Epithelial cell of proximal tubule (primary cell): ENCODE measurements at regions not wholly inside any gene's neighbourhood (a gene's known extent, or its start where the extent isn't known, plus 50 kb on each side); places are given as distances from the start of the nearest gene placed in this dataset.

ENCODE experiments used
- DNase-seq: peaks from one replicate; pipeline ENCODE4 v3.0.0-alpha.2; 2011; ENCODE audit warnings: low read depth
- H3K4me3 ChIP-seq: 2 replicates; pipeline ENCODE4 v1.5.1; 2011; ENCODE audit warnings: low read depth, mild to moderate bottlenecking, low read length
- TF ChIP-seq, protein P1 (sequence below): conservative IDR thresholded peaks from 2 replicates; pipeline ENCODE4 v1.5.1; 2012; ENCODE audit warnings: low read depth, mild to moderate bottlenecking, low read length

- DNase-seq, result peak; percentile 15
- no peak overlapping the region for H3K4me3 ChIP-seq
- TF ChIP-seq, protein P1, sequence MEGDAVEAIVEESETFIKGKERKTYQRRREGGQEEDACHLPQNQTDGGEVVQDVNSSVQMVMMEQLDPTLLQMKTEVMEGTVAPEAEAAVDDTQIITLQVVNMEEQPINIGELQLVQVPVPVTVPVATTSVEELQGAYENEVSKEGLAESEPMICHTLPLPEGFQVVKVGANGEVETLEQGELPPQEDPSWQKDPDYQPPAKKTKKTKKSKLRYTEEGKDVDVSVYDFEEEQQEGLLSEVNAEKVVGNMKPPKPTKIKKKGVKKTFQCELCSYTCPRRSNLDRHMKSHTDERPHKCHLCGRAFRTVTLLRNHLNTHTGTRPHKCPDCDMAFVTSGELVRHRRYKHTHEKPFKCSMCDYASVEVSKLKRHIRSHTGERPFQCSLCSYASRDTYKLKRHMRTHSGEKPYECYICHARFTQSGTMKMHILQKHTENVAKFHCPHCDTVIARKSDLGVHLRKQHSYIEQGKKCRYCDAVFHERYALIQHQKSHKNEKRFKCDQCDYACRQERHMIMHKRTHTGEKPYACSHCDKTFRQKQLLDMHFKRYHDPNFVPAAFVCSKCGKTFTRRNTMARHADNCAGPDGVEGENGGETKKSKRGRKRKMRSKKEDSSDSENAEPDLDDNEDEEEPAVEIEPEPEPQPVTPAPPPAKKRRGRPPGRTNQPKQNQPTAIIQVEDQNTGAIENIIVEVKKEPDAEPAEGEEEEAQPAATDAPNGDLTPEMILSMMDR, result no peak
Measured at GRCh38 chr16:20181416-20181815, 107.7 kb upstream of the GPR139 start.

GRCh38 chr16:20178297-20178696 is 104.6 kb upstream of the GPR139 start:
- H3K4me3 ChIP-seq, result no peak overlapping the region
- TF ChIP-seq, protein P1, result no peak
- DNase-seq, result no peak

DNA sequence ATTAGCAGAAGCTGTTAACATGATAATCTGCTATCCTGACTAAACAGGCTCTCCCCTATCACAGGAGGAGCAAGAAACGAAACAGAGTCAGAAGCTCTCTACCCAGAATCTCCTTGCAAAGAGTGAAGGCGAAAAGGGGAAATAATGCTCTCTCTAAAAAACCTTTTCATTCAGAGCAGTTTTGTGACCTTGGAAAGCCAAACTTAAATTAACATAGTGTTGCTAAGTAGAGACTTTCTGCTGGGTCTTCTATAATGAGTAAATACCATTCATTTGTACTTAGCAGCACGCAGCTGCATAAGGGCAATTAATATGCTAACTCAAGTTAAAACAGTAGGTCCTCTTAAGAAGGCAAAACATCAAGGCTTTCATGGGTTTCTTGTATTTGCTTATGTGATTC is 101.7 kb upstream of the GPR139 start:
- TF ChIP-seq, protein P1, result no peak
- H3K4me3 ChIP-seq, result no peak overlapping the region

DNA sequence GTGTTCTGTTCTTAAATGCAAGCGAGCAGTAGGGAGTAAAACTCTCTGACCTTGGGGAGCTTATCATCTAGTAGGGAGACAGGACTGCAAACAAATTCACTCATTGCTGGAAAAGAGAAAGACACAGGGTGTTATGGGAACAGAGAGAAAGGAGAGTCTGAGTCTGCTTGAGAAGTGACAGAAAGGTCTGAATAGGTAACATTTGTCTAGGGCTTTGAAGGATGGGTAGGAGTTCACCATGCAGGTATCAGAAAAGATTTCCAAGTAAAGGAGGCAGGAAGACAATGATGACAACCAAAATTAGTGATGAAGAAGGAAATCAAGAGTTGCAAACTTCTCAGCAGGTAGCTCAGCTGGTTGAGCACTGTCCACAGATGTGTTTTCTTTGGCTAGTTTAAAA is 93.6 kb upstream of the GPR139 start:
- no peak overlapping the region for H3K4me3 ChIP-seq
- TF ChIP-seq, protein P1, result no peak

More for the DNA sequence above, 101.7 kb upstream of the GPR139 start:
- no peak for DNase-seq

DNA sequence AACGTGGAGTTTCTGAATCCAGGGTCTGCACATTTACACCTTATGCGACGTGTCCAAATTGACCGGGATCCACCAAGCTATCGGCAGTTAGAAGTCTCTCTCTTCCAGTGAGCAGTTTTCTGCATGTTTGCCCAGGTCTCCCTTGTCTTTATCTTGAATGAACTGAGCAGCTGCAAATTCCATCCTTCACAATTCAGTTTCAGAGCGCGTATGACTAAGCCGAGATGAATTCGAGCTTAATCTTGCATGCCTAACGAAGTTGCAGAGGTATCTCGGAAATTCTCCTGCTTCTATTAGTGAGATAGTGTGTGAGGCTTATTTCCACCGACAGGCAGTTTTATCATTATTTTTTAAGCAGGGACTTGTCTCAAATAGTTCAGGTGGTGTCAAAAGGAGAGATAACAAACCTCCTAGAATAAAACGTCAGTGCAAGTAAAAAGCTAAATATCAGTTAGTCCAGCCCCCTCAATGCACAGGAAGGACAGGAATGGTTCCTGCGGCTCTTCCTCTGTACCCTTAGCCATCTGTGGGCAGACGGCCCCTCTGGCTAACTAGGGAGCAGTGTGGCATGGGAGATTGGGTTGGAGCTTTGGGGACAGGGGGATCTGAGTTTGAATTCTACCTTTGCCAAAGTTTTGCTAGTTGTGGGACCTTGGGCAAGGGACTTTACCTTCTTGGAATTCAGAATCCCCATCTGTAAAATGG is 93.0 kb upstream of the GPR139 start:
- TF ChIP-seq, protein P1, result no peak
- H3K4me3 ChIP-seq, result no peak overlapping the region
- no peak for DNase-seq

More for the DNA sequence above, 93.6 kb upstream of the GPR139 start:
- DNase-seq, result no peak

- TF ChIP-seq, protein P1, result no peak
- no peak for DNase-seq
- H3K4me3 ChIP-seq, result no peak overlapping the region
Measured at GRCh38 chr16:20153444-20153843, 79.8 kb upstream of the GPR139 start.

DNA sequence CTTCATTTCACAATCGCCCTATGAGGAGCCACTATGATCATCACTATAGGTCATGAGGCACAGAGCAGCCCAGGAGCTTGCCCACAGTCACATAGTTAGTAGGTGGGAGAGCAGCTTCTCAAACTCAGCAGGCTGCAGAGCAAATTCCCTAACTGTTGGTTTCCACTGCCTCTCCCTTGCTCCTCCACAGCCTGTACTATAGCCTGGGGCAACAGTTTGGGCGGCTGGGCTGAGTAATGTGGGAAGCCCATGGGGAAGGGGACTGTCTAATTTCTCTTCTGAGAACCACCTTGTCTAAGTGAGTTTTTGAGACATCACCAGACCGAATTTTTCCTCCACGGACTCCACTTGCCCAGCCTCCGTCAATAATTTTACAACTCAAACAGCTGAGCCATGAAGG is 73.4 kb upstream of the GPR139 start:
- no peak for DNase-seq
- TF ChIP-seq, protein P1, result no peak
- no peak overlapping the region for H3K4me3 ChIP-seq
